HEK293 (cell line): ENCODE measurements at regions not wholly inside any gene's neighbourhood (a gene's known extent, or its start where the extent isn't known, plus 50 kb on each side); places are given as distances from the start of the nearest gene placed in this dataset.

Experiments
- YY1 ChIP-seq: fragments of 450-650 bp; formaldehyde crosslinking; IDR thresholded peaks from 2 replicates; pipeline ENCODE4 v1.5.1; 2018; ENCODE audit warnings: missing biosample characterization, missing genetic modification characterization
- ZNF138 ChIP-seq: fragments of 450-650 bp; formaldehyde crosslinking; IDR thresholded peaks from 2 replicates; pipeline ENCODE4 v1.5.1; 2016; ENCODE audit warnings: missing biosample characterization, missing genetic modification characterization, borderline replicate concordance
- ZNF223 ChIP-seq: fragments of 450-650 bp; formaldehyde crosslinking; IDR thresholded peaks from 2 replicates; pipeline ENCODE4 v1.5.1; 2016; ENCODE audit warnings: missing biosample characterization, missing genetic modification characterization
- ZNF239 ChIP-seq: fragments of 450-650 bp; formaldehyde crosslinking; IDR thresholded peaks from 2 replicates; pipeline ENCODE4 v1.5.1; 2016; ENCODE audit warnings: missing biosample characterization, missing genetic modification characterization
- TF ChIP-seq, protein P1 (sequence below): fragments of 450-650 bp; formaldehyde crosslinking; IDR thresholded peaks from 2 replicates; pipeline ENCODE4 v1.5.1; 2016; ENCODE audit warnings: missing biosample characterization, missing genetic modification characterization

DNA sequence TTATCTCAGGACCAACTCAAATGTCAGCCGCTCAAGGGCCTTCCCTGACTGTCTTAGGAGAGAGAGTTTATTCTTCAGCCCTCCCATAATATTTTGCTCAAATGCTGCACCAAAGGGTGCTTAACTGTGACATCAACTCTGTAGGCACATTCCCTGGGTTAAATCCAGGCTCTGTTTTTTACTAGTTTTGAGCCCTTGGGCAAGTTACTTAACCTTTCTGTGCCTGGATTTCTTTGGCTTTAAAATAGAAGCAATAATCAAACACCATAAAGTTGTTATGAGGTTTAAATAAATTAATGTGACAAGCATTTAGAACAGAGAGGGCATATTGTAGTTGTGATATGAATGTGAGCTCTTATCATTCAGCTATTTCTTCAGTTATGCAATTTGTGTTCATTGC lies 54.2 kb upstream of the LIMCH1 start:
- no peak for TF ChIP-seq ZNF223
- no peak for TF ChIP-seq ZNF239 (tag by site-specific recombination)
- no peak for TF ChIP-seq ZNF138
- TF ChIP-seq, protein P1, sequence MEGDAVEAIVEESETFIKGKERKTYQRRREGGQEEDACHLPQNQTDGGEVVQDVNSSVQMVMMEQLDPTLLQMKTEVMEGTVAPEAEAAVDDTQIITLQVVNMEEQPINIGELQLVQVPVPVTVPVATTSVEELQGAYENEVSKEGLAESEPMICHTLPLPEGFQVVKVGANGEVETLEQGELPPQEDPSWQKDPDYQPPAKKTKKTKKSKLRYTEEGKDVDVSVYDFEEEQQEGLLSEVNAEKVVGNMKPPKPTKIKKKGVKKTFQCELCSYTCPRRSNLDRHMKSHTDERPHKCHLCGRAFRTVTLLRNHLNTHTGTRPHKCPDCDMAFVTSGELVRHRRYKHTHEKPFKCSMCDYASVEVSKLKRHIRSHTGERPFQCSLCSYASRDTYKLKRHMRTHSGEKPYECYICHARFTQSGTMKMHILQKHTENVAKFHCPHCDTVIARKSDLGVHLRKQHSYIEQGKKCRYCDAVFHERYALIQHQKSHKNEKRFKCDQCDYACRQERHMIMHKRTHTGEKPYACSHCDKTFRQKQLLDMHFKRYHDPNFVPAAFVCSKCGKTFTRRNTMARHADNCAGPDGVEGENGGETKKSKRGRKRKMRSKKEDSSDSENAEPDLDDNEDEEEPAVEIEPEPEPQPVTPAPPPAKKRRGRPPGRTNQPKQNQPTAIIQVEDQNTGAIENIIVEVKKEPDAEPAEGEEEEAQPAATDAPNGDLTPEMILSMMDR = no peak
- no peak for TF ChIP-seq YY1
